ENCODE measurements at regions not wholly inside any gene's neighbourhood (a gene's known extent, or its start where the extent isn't known, plus 50 kb on each side); places are given as distances from the start of the nearest gene placed in this dataset.

DNA sequence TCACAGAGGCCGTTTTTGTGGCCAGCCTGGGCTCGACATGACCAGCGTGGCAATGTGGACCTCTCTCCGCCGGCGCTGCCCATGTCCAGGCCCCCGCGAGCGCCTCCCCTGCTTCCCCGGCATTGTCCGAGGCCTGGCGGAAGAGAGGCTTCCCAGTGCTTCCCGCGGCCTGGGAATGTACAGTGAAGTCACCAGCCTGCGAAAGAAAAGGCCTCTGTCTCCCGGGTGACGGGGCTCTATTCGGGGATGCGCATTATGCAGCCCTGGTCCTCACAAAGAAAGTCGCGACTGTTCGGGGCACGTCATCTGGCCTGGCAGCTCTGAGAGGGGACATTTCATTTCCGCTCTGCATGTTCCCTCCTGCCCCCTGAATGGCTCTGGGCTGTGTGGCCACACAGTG, 109.2 kb upstream of the AGAP1 start:
- no peak for TF ChIP-seq EZH2 (IDR thresholded peaks at IDR 0.05; ENCODE audit: borderline replicate concordance, low read length)
- TF ChIP-seq, protein P1, sequence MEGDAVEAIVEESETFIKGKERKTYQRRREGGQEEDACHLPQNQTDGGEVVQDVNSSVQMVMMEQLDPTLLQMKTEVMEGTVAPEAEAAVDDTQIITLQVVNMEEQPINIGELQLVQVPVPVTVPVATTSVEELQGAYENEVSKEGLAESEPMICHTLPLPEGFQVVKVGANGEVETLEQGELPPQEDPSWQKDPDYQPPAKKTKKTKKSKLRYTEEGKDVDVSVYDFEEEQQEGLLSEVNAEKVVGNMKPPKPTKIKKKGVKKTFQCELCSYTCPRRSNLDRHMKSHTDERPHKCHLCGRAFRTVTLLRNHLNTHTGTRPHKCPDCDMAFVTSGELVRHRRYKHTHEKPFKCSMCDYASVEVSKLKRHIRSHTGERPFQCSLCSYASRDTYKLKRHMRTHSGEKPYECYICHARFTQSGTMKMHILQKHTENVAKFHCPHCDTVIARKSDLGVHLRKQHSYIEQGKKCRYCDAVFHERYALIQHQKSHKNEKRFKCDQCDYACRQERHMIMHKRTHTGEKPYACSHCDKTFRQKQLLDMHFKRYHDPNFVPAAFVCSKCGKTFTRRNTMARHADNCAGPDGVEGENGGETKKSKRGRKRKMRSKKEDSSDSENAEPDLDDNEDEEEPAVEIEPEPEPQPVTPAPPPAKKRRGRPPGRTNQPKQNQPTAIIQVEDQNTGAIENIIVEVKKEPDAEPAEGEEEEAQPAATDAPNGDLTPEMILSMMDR (IDR thresholded peaks at IDR 0.05; ENCODE audit: low read length): no peak
